AG10803 (cell line): ENCODE measurements at regions not wholly inside any gene's neighbourhood (a gene's known extent, or its start where the extent isn't known, plus 50 kb on each side); places are given as distances from the start of the nearest gene placed in this dataset.

Source experiments
- DNase-seq: peaks from one replicate; pipeline ENCODE4 v3.0.0; 2010; ENCODE audit warnings: low read depth
- H3K4me3 ChIP-seq: 2 replicates; pipeline ENCODE4 v1.5.1; 2011; ENCODE audit warnings: mild to moderate bottlenecking, low read length, control low read depth
- TF ChIP-seq, protein P1 (sequence below): conservative IDR thresholded peaks from 2 replicates; pipeline ENCODE4 v1.5.1; 2011; ENCODE audit warnings: mild to moderate bottlenecking, low read length, control low read depth, inconsistent platforms

GRCh38 chr2:56456791-56457190 lies 273.0 kb downstream of the CCDC85A start:
- DNase-seq: no peak
- no peak overlapping the region for H3K4me3 ChIP-seq
- TF ChIP-seq, protein P1, sequence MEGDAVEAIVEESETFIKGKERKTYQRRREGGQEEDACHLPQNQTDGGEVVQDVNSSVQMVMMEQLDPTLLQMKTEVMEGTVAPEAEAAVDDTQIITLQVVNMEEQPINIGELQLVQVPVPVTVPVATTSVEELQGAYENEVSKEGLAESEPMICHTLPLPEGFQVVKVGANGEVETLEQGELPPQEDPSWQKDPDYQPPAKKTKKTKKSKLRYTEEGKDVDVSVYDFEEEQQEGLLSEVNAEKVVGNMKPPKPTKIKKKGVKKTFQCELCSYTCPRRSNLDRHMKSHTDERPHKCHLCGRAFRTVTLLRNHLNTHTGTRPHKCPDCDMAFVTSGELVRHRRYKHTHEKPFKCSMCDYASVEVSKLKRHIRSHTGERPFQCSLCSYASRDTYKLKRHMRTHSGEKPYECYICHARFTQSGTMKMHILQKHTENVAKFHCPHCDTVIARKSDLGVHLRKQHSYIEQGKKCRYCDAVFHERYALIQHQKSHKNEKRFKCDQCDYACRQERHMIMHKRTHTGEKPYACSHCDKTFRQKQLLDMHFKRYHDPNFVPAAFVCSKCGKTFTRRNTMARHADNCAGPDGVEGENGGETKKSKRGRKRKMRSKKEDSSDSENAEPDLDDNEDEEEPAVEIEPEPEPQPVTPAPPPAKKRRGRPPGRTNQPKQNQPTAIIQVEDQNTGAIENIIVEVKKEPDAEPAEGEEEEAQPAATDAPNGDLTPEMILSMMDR: no peak

- TF ChIP-seq, protein P1: no peak
- no peak for DNase-seq
- no peak overlapping the region for H3K4me3 ChIP-seq
Measured at GRCh38 chr2:56460508-56460907, 276.7 kb downstream of the CCDC85A start.

GRCh38 chr2:56464066-56464465 lies 280.3 kb downstream of the CCDC85A start:
- TF ChIP-seq, protein P1: no peak
- no peak overlapping the region for H3K4me3 ChIP-seq
- no peak for DNase-seq

- H3K4me3 ChIP-seq: no peak overlapping the region
- TF ChIP-seq, protein P1: no peak
- DNase-seq: peak; percentile 81
Measured at GRCh38 chr2:56464613-56465012, 280.8 kb downstream of the CCDC85A start.

DNA sequence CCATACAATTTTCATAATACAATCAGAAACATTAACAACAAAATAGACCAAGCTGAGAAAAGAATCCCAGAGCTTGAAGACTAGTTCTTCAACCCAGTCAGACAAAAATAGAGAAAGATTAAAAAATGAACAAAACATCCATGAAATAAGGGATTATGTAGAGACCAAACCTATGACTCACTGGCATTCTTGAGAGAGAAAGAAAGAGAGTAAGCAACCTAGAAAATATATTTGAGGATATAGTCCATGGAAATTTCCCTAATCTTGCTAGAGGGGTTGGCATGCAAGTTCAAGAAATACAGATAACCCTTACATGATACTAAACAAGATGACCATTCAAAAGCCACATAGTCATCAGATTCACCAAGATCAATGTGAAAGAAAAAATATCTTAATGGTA lies 281.7 kb downstream of the CCDC85A start:
- TF ChIP-seq, protein P1: no peak
- H3K4me3 ChIP-seq: no peak overlapping the region
- peak; percentile 13 for DNase-seq

GRCh38 chr2:56473524-56473923 lies 289.7 kb downstream of the CCDC85A start:
- TF ChIP-seq, protein P1: no peak
- DNase-seq: no peak
- H3K4me3 ChIP-seq: no peak overlapping the region

- no peak overlapping the region for H3K4me3 ChIP-seq
- TF ChIP-seq, protein P1: no peak
- peak; percentile 69 for DNase-seq
Measured at GRCh38 chr2:56474412-56475158, 290.8 kb downstream of the CCDC85A start.
